DND-41 (cell line): ENCODE measurements at regions not wholly inside any gene's neighbourhood (a gene's known extent, or its start where the extent isn't known, plus 50 kb on each side); places are given as distances from the start of the nearest gene placed in this dataset.

Experiments
- CTCF ChIP-seq: IDR thresholded peaks from 2 replicates; pipeline ENCODE4 v1.5.1; 2012; ENCODE audit warnings: borderline replicate concordance, low read length, moderate library complexity, mild to moderate bottlenecking; ENCODE audit not compliant: poor library complexity, severe bottlenecking; ENCODE audit errors: extremely low read depth
- EZH2 ChIP-seq: IDR thresholded peaks from 3 replicates; pipeline ENCODE4 v1.6.1; 2012; ENCODE audit warnings: borderline replicate concordance, low read depth, mild to moderate bottlenecking, moderate library complexity, low read length, inconsistent platforms; ENCODE audit not compliant: severe bottlenecking

GRCh38 chr13:79196843-79197242 lies 209.2 kb downstream of the RBM26 start:
- TF ChIP-seq CTCF (no peak), EZH2 (no peak)
